WTC11 (cell line): ENCODE measurements at regions not wholly inside any gene's neighbourhood (a gene's known extent, or its start where the extent isn't known, plus 50 kb on each side); places are given as distances from the start of the nearest gene placed in this dataset.
"Not testable (repeated sequence)": the region's sequence is repeated elsewhere in the genome, so short reads cannot be mapped to it uniquely, and the experiment has no call there.

Experiments
- ATAC-seq: fragments of 200-7000 bp; cut with Tn5 transposase; 2 replicates; pipeline ENCODE4 v1.10.0; 2021; ENCODE audit warnings: mild to moderate bottlenecking, moderate library complexity
- CTCF ChIA-PET: fragments of 300-600 bp; sonication (Branson Sonifier 250); formaldehyde crosslinking; loops from one replicate; lab custom pipeline; 2021; ENCODE audit warnings: antibody characterized with exemption; lab: Charles Lee
- POLR2A ChIA-PET: fragments of 350-600 bp; sonication (Branson Sonifier 250); formaldehyde crosslinking; loops from one replicate; lab custom pipeline; 2021; ENCODE audit warnings: antibody characterized with exemption; lab: Charles Lee
- DNase-seq: peaks from one replicate; pipeline ENCODE4 v3.0.0; 2021; ENCODE audit warnings: low spot score
- H3K27ac Mint-ChIP-seq: 2 replicates; pipeline ENCODE4 v1.8.0; 2021; ENCODE audit warnings: mixed read lengths
- H3K27me3 Mint-ChIP-seq: 2 replicates; pipeline ENCODE4 v1.8.0; 2021; ENCODE audit warnings: low read depth, mild to moderate bottlenecking, moderate library complexity, mixed read lengths
- H3K36me3 Mint-ChIP-seq: 2 replicates; pipeline ENCODE4 v1.8.0; 2021; ENCODE audit warnings: mixed read lengths
- H3K4me1 Mint-ChIP-seq: 2 replicates; pipeline ENCODE4 v1.8.0; 2022; ENCODE audit warnings: mixed read lengths
- H3K4me3 Mint-ChIP-seq: 2 replicates; pipeline ENCODE4 v1.8.0; 2021; ENCODE audit warnings: mild to moderate bottlenecking, moderate library complexity, mixed read lengths
- H3K9me3 Mint-ChIP-seq: 2 replicates; pipeline ENCODE4 v1.8.0; 2021; ENCODE audit warnings: mixed read lengths
- EMX1 ChIP-seq: fragments of 250-450 bp; sonication (Bioruptor Pico); IDR thresholded peaks from 2 replicates; pipeline ENCODE4 v1.8.0; 2021; ENCODE audit warnings: mild to moderate bottlenecking
- ERG ChIP-seq: fragments of 250-450 bp; sonication (Bioruptor Pico); IDR thresholded peaks from 2 replicates; pipeline ENCODE4 v1.8.0; 2021; ENCODE audit warnings: mild to moderate bottlenecking
- IRF1 ChIP-seq: sonication (generic); formaldehyde crosslinking; IDR thresholded peaks from 2 replicates; pipeline ENCODE4 v1.8.0; 2023; ENCODE audit warnings: missing genetic modification reagents
- JUN ChIP-seq: sonication (generic); formaldehyde crosslinking; IDR thresholded peaks from 2 replicates; pipeline ENCODE4 v1.8.0; 2023; ENCODE audit warnings: mild to moderate bottlenecking, missing genetic modification reagents
- KAT7 ChIP-seq: sonication (generic); formaldehyde crosslinking; IDR thresholded peaks from 2 replicates; pipeline ENCODE4 v1.8.1; 2023; ENCODE audit warnings: missing genetic modification reagents, mild to moderate bottlenecking, borderline replicate concordance
- ZBTB21 ChIP-seq: sonication (generic); formaldehyde crosslinking; IDR thresholded peaks from 2 replicates; pipeline ENCODE4 v1.8.1; 2023; ENCODE audit warnings: mild to moderate bottlenecking, missing genetic modification reagents, borderline replicate concordance
- ZMAT4 ChIP-seq: fragments of 250-450 bp; sonication (Bioruptor Pico); IDR thresholded peaks from 2 replicates; pipeline ENCODE4 v1.9.0; 2021; ENCODE audit warnings: mild to moderate bottlenecking
- ZNF232 ChIP-seq: sonication (generic); formaldehyde crosslinking; IDR thresholded peaks from 2 replicates; pipeline ENCODE4 v1.8.0; 2022; ENCODE audit warnings: mild to moderate bottlenecking, missing genetic modification reagents
- ZNF425 ChIP-seq: fragments of 250-450 bp; sonication (Bioruptor Pico); conservative IDR thresholded peaks from 2 replicates; pipeline ENCODE4 v1.9.0; 2021; ENCODE audit warnings: mild to moderate bottlenecking
- TF ChIP-seq, protein P1 (sequence below): fragments of 250-450 bp; sonication (Bioruptor Pico); IDR thresholded peaks from 2 replicates; pipeline ENCODE4 v1.9.0; 2021; ENCODE audit warnings: mild to moderate bottlenecking, borderline replicate concordance
- TF ChIP-seq, protein P2 (sequence below): sonication (generic); formaldehyde crosslinking; IDR thresholded peaks from 2 replicates; pipeline ENCODE4 v1.8.1; 2022; ENCODE audit warnings: low read depth, missing genetic modification reagents, borderline replicate concordance

DNA sequence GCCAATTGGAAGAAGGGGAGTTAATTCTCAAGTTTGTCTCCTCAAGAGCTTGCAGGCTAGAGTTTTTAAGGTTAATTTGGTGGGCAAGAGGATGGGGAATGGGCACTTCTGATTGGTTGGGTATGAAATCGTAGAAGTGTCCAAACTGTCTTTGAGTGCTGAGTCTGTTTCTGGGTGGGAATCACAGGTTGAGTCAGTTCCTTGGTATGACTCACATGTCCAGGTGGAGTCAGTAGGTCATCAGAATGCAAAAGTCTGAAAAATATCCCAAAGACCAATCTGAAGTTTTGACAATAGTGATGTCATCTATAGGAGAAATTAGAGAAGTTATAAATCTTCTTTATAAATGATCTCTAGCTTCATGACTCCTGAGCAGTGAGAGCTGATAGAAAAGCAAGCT lies 1252.2 kb downstream of the REEP3 start:
- ChIA-PET POLR2A (no interaction called here), CTCF (no interaction called here)
- TF ChIP-seq ZMAT4 (CRISPR knock-in tag) (no peak), ERG (CRISPR knock-in tag) (no peak), KAT7 (CRISPR knock-in tag) (no peak), ZNF232 (CRISPR knock-in tag) (no peak), EMX1 (CRISPR knock-in tag) (no peak)
- TF ChIP-seq, protein P1, sequence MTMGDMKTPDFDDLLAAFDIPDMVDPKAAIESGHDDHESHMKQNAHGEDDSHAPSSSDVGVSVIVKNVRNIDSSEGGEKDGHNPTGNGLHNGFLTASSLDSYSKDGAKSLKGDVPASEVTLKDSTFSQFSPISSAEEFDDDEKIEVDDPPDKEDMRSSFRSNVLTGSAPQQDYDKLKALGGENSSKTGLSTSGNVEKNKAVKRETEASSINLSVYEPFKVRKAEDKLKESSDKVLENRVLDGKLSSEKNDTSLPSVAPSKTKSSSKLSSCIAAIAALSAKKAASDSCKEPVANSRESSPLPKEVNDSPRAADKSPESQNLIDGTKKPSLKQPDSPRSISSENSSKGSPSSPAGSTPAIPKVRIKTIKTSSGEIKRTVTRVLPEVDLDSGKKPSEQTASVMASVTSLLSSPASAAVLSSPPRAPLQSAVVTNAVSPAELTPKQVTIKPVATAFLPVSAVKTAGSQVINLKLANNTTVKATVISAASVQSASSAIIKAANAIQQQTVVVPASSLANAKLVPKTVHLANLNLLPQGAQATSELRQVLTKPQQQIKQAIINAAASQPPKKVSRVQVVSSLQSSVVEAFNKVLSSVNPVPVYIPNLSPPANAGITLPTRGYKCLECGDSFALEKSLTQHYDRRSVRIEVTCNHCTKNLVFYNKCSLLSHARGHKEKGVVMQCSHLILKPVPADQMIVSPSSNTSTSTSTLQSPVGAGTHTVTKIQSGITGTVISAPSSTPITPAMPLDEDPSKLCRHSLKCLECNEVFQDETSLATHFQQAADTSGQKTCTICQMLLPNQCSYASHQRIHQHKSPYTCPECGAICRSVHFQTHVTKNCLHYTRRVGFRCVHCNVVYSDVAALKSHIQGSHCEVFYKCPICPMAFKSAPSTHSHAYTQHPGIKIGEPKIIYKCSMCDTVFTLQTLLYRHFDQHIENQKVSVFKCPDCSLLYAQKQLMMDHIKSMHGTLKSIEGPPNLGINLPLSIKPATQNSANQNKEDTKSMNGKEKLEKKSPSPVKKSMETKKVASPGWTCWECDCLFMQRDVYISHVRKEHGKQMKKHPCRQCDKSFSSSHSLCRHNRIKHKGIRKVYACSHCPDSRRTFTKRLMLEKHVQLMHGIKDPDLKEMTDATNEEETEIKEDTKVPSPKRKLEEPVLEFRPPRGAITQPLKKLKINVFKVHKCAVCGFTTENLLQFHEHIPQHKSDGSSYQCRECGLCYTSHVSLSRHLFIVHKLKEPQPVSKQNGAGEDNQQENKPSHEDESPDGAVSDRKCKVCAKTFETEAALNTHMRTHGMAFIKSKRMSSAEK (CRISPR knock-in tag) = no peak
- TF ChIP-seq, protein P2, sequence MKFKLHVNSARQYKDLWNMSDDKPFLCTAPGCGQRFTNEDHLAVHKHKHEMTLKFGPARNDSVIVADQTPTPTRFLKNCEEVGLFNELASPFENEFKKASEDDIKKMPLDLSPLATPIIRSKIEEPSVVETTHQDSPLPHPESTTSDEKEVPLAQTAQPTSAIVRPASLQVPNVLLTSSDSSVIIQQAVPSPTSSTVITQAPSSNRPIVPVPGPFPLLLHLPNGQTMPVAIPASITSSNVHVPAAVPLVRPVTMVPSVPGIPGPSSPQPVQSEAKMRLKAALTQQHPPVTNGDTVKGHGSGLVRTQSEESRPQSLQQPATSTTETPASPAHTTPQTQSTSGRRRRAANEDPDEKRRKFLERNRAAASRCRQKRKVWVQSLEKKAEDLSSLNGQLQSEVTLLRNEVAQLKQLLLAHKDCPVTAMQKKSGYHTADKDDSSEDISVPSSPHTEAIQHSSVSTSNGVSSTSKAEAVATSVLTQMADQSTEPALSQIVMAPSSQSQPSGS = no peak
- no peaks in the 10 kb centered on the region for H3K36me3 Mint-ChIP-seq
- no peaks in the 10 kb centered on the region for H3K4me1 Mint-ChIP-seq
- peaks cover 5% of the 10 kb centered on the region; the same call in 1 of the 2 replicates for H3K9me3 Mint-ChIP-seq
- no peak for DNase-seq
- no peak for ATAC-seq
- no peak overlapping the region for H3K27ac Mint-ChIP-seq
- no peak overlapping the region for H3K4me3 Mint-ChIP-seq
- H3K27me3 Mint-ChIP-seq = no peaks in the 10 kb centered on the region

DNA sequence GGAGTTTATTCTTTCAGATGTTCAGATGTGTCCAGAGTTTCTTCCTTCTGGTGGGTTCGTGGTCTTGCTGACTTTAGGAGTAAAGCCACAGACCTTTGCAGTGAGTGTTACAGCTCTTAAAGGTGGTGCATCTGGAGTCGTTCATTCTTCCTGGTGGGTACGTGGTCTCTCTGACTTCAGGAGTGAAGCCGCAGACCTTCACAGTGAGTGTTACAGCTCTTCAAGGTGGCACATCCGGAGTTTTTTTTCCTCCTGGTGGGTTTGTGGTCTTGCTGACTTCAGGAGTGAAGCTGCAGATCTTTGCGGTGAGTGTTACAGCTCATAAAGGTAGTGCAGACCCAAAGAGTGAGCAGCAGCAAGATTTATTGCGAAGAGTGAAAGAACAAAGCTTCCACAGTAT lies 1263.2 kb downstream of the REEP3 start:
- CTCF ChIA-PET, H3K27me3 Mint-ChIP-seq, ATAC-seq: not testable (repeated sequence)

GRCh38 chr10:64785816-64786215 lies 1264.6 kb downstream of the REEP3 start:
- H3K4me1 Mint-ChIP-seq = no peaks in the 10 kb centered on the region
- peaks cover 39% of the 10 kb centered on the region for H3K9me3 Mint-ChIP-seq
- ChIA-PET POLR2A (no interaction called here), CTCF (no interaction called here)
- no peaks in the 10 kb centered on the region; the same call in 1 of the 2 replicates for H3K27me3 Mint-ChIP-seq
- no peak overlapping the region for H3K27ac Mint-ChIP-seq
- no peak for TF ChIP-seq ZBTB21 (CRISPR knock-in tag)
- TF ChIP-seq JUN (CRISPR knock-in tag) = no peak
- no peak for TF ChIP-seq IRF1 (CRISPR knock-in tag)
- TF ChIP-seq ZNF425 (CRISPR knock-in tag) = no peak
- H3K36me3 Mint-ChIP-seq = peaks cover 24% of the 10 kb centered on the region; the same call in 1 of the 2 replicates
- DNase-seq = no peak
- no peak overlapping the region for H3K4me3 Mint-ChIP-seq
- ATAC-seq = no peak

More for the DNA sequence above, 1263.2 kb downstream of the REEP3 start:
- Mint-ChIP-seq H3K9me3 (peaks cover 49% of the 10 kb centered on the region), H3K36me3 (peaks cover 24% of the 10 kb centered on the region; the same call in 1 of the 2 replicates)
- POLR2A ChIA-PET, H3K4me1 Mint-ChIP-seq, DNase-seq, H3K27ac Mint-ChIP-seq, H3K4me3 Mint-ChIP-seq: not testable (repeated sequence)
